Fibroblast of lung (primary cell): ENCODE measurements at regions not wholly inside any gene's neighbourhood (a gene's known extent, or its start where the extent isn't known, plus 50 kb on each side); places are given as distances from the start of the nearest gene placed in this dataset.
"Not testable (repeated sequence)": the region's sequence is repeated elsewhere in the genome, so short reads cannot be mapped to it uniquely, and the experiment has no call there.

Experiments
- CTCF ChIP-seq, 2 donors: IDR thresholded peaks in 1 of 2; conservative IDR thresholded peaks in 1 of 2; 1 replicate in 1 of 2; 2 replicates in 1 of 2; pipeline ENCODE4 v1.5.1; 2011 to 2012; ENCODE audit warnings: low read length in 2 of 2, control low read depth in 1 of 2, inconsistent platforms in 1 of 2, low read depth in 1 of 2, mild to moderate bottlenecking in 1 of 2
- EZH2 ChIP-seq: IDR thresholded peaks from 2 replicates; pipeline ENCODE4 v1.5.1; 2012; ENCODE audit warnings: low read length, control low read depth, mild to moderate bottlenecking; ENCODE audit errors: missing control alignments

- not testable (repeated sequence) for TF ChIP-seq CTCF (conservative IDR thresholded peaks at IDR 0.05 in 1 of 2, IDR thresholded peaks at IDR 0.05 in 1 of 2; ENCODE audit: low read depth in 1 of 2, low read length in 2 of 2); EZH2
These were observed 198.0 kb upstream of the ADO start for GRCh38 chr10:62606551-62606950.
